CD14-positive monocyte (primary cell): ENCODE measurements at regions not wholly inside any gene's neighbourhood (a gene's known extent, or its start where the extent isn't known, plus 50 kb on each side); places are given as distances from the start of the nearest gene placed in this dataset.

Experiments
- DNase-seq, 3 donors: peaks; one replicate each; pipeline ENCODE4 v3.0.0-alpha.2; 2011 to 2022
- H2AFZ ChIP-seq: 2 replicates; pipeline ENCODE4 v1.6.0; 2012; ENCODE audit warnings: mild to moderate bottlenecking, low read depth, low read length, inconsistent platforms; ENCODE audit not compliant: insufficient read depth, poor library complexity, severe bottlenecking
- H3K27ac ChIP-seq, 2 donors: 1 replicate in 1 of 2; 2 replicates in 1 of 2; pipeline ENCODE4 v1.5.1; 2012 to 2013; ENCODE audit warnings: low read length in 2 of 2, control low read depth in 1 of 2, inconsistent platforms in 1 of 2, low read depth in 1 of 2, mild to moderate bottlenecking in 1 of 2
- H3K27me3 ChIP-seq, 2 donors: one replicate each; pipeline versions ENCODE4 v1.6.0 to v1.6.1; 2011 to 2013; ENCODE audit warnings: low read length in 2 of 2; ENCODE audit not compliant: control insufficient read depth in 2 of 2, insufficient read depth in 2 of 2
- H3K36me3 ChIP-seq, 2 donors: replicated peaks in 1 of 2; 1 replicate in 1 of 2; 2 replicates in 1 of 2; pipeline versions ENCODE4 v1.5.1 to v1.6.1; 2012 to 2013; ENCODE audit warnings: low read length in 2 of 2, control low read depth in 1 of 2, inconsistent platforms in 1 of 2, mild to moderate bottlenecking in 1 of 2; ENCODE audit not compliant: insufficient read depth in 2 of 2, control insufficient read depth in 1 of 2
- H3K4me1 ChIP-seq, 2 donors: 1 replicate in 1 of 2; 2 replicates in 1 of 2; pipeline versions ENCODE4 v1.5.1 to v1.6.1; 2012 to 2013; ENCODE audit warnings: low read length in 2 of 2, control low read depth in 1 of 2, inconsistent platforms in 1 of 2, mild to moderate bottlenecking in 1 of 2, moderate library complexity in 1 of 2; ENCODE audit not compliant: insufficient read depth in 2 of 2, control insufficient read depth in 1 of 2
- H3K4me2 ChIP-seq: replicated peaks from 2 replicates; pipeline ENCODE3; 2012; ENCODE audit warnings: low read length, moderate library complexity, mild to moderate bottlenecking; ENCODE audit not compliant: poor library complexity, severe bottlenecking; ENCODE audit errors: extremely low read depth
- H3K4me3 ChIP-seq, 3 experiments: fragments of 200-600 bp in 1 of 3; sonication (generic) in 1 of 3; replicated peaks in 1 of 3; 1 replicate in 2 of 3; 2 replicates in 1 of 3; pipeline ENCODE4 v1.5.1; 2011 to 2013; ENCODE audit warnings: low read length in 3 of 3, mild to moderate bottlenecking in 3 of 3, control low read depth in 2 of 3, low read depth in 2 of 3, inconsistent platforms in 1 of 3, moderate library complexity in 1 of 3
- H3K79me2 ChIP-seq: 2 replicates; pipeline ENCODE4 v1.6.0; 2012; ENCODE audit warnings: mild to moderate bottlenecking, control low read depth, inconsistent platforms, low read length, moderate library complexity; ENCODE audit not compliant: insufficient read depth
- H3K9ac ChIP-seq: 2 replicates; pipeline ENCODE4 v1.6.0; 2017; ENCODE audit warnings: low read length, mild to moderate bottlenecking; ENCODE audit not compliant: insufficient read depth, poor library complexity, severe bottlenecking
- H3K9me3 ChIP-seq, 2 donors: replicated peaks in 1 of 2; 1 replicate in 1 of 2; 2 replicates in 1 of 2; pipeline versions ENCODE4 v1.5.1 to v1.6.1; 2012 to 2013; ENCODE audit warnings: low read length in 2 of 2, control low read depth in 1 of 2; ENCODE audit not compliant: control insufficient read depth in 1 of 2, insufficient read depth in 1 of 2
- H4K20me1 ChIP-seq: 2 replicates; pipeline ENCODE4 v1.6.0; 2012; ENCODE audit warnings: mild to moderate bottlenecking, low read length, control low read depth, moderate library complexity; ENCODE audit not compliant: insufficient read depth
- H3K27ac Mint-ChIP-seq, 7 donors: one replicate each; pipeline ENCODE4 v1.8.0; 2020; ENCODE audit warnings: mild to moderate bottlenecking in 7 of 7, mixed read lengths in 7 of 7, moderate library complexity in 6 of 7, inconsistent platforms in 2 of 7
- H3K27me3 Mint-ChIP-seq, 3 donors: one replicate each; pipeline ENCODE4 v1.8.0; 2021 to 2022; ENCODE audit warnings: low read depth in 3 of 3, mild to moderate bottlenecking in 3 of 3, mixed read lengths in 3 of 3, moderate library complexity in 3 of 3, inconsistent platforms in 1 of 3
- H3K36me3 Mint-ChIP-seq, 2 donors: one replicate each; pipeline ENCODE4 v1.8.0; 2020; ENCODE audit warnings: mixed read lengths in 2 of 2, inconsistent platforms in 1 of 2, mild to moderate bottlenecking in 1 of 2
- H3K4me1 Mint-ChIP-seq: one replicate; pipeline ENCODE4 v1.8.0; 2020; ENCODE audit warnings: mild to moderate bottlenecking, mixed read lengths
- H3K4me3 Mint-ChIP-seq, 2 donors: one replicate each; pipeline ENCODE4 v1.8.0; 2020; ENCODE audit warnings: mild to moderate bottlenecking in 2 of 2, mixed read lengths in 2 of 2, moderate library complexity in 1 of 2
- H3K9me3 Mint-ChIP-seq, 7 donors: one replicate each; pipeline ENCODE4 v1.8.0; 2020 to 2022; ENCODE audit warnings: mixed read lengths in 7 of 7, mild to moderate bottlenecking in 6 of 7, moderate library complexity in 6 of 7, inconsistent platforms in 2 of 7
- WGBS: methylation state at CpG from one replicate; pipeline ENCODE4 v1.1.5; 2013; ENCODE audit warnings: missing lambda C conversion rate; ENCODE audit not compliant: insufficient coverage; 5-methylcytosine and 5-hydroxymethylcytosine counted together
- intact Hi-C, 2 donors: fragments of 100-400 bp; cut with micrococcal nuclease; formaldehyde crosslinking; loops; one replicate each; pipeline versions ENCODE4 v1.15.0 to v1.15.1; 2023
- TF ChIP-seq, protein P1 (sequence below): fragments of 200-600 bp; IDR thresholded peaks from one replicate; pipeline ENCODE4 v1.8.0; 2022; ENCODE audit warnings: antibody characterized with exemption, mild to moderate bottlenecking

DNA sequence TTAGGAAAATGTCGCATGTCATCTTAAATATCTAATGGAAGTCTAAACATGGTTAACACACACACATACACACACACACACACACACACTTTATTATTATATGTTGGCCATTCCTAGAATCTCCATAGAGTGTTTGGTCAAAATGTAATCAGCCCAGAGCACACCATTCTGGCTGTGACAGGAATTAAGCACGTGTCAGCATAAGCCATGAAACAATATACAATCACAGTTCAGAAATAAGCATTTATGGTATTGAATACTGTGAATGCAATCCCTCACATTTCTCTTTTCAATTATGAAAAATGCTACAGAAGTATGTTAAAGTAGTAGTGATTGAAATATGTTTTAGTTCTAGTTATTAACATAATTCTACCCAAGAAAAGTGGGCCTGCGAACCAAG is 611.6 kb downstream of the PRELID2 start:
- Histone ChIP-seq H3K4me3 (no peak overlapping the region), H3K9me3 (peaks cover 0 to 3% of the 10 kb centered on the region in 2 donors), H3K9ac (no peak overlapping the region), H3K36me3 (no peaks in the 10 kb centered on the region), H4K20me1 (no peaks in the 10 kb centered on the region), H3K27ac (no peak overlapping the region), H3K79me2 (no peaks in the 10 kb centered on the region), H3K4me1 (no peaks in the 10 kb centered on the region), H3K27me3 (no peaks in the 10 kb centered on the region), H2AFZ (no peak overlapping the region), H3K4me2 (no peak overlapping the region)
- intact Hi-C loops, result no loop called here
- TF ChIP-seq, protein P1, sequence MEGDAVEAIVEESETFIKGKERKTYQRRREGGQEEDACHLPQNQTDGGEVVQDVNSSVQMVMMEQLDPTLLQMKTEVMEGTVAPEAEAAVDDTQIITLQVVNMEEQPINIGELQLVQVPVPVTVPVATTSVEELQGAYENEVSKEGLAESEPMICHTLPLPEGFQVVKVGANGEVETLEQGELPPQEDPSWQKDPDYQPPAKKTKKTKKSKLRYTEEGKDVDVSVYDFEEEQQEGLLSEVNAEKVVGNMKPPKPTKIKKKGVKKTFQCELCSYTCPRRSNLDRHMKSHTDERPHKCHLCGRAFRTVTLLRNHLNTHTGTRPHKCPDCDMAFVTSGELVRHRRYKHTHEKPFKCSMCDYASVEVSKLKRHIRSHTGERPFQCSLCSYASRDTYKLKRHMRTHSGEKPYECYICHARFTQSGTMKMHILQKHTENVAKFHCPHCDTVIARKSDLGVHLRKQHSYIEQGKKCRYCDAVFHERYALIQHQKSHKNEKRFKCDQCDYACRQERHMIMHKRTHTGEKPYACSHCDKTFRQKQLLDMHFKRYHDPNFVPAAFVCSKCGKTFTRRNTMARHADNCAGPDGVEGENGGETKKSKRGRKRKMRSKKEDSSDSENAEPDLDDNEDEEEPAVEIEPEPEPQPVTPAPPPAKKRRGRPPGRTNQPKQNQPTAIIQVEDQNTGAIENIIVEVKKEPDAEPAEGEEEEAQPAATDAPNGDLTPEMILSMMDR, result no peak
- peaks cover 0 to 4% (median 0%) of the 10 kb centered on the region in 7 donors for H3K9me3 Mint-ChIP-seq
- no peaks in the 10 kb centered on the region for H3K4me1 Mint-ChIP-seq
- no peak overlapping the region for H3K4me3 Mint-ChIP-seq
- no peak overlapping the region for H3K27ac Mint-ChIP-seq
- no CpG with 5 or more reads among the region's 3 CpGs for WGBS
- no peaks in the 10 kb centered on the region for H3K36me3 Mint-ChIP-seq
- H3K27me3 Mint-ChIP-seq, result no peaks in the 10 kb centered on the region
- DNase-seq, result no peak

DNA sequence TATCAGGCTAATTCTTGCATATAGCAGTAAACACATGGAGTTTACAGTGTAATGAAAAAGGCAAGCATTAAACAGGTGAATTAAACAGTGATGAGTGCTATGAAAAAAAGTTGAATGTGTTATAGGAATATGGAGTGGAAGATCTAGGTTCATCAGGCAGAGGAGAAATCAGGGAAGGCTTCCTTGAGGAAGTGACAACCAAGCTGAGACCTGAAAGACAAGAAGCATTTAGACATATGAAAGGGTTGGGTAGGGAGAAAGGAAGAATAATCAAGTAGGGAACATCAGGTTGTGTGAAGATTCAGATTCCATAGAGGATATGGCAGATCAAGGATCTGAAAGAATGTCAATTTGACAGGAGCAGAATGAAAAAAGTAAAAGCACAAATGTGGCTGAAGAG is 612.5 kb downstream of the PRELID2 start:
- Histone ChIP-seq H3K4me1 (no peaks in the 10 kb centered on the region), H3K79me2 (no peaks in the 10 kb centered on the region), H3K27ac (no peak overlapping the region), H2AFZ (no peak overlapping the region), H3K9me3 (no peaks in the 10 kb centered on the region), H3K36me3 (no peaks in the 10 kb centered on the region), H3K4me3 (no peak overlapping the region), H4K20me1 (no peaks in the 10 kb centered on the region), H3K27me3 (no peaks in the 10 kb centered on the region), H3K9ac (no peak overlapping the region), H3K4me2 (no peak overlapping the region)
- Mint-ChIP-seq H3K27me3 (no peaks in the 10 kb centered on the region), H3K27ac (no peak overlapping the region), H3K4me1 (no peaks in the 10 kb centered on the region), H3K4me3 (no peak overlapping the region), H3K36me3 (no peaks in the 10 kb centered on the region), H3K9me3 (no peaks in the 10 kb centered on the region)
- DNase-seq, result no peak
- TF ChIP-seq, protein P1, result no peak
- intact Hi-C loops, result no loop called here
